ENCODE measurements at regions not wholly inside any gene's neighbourhood (a gene's known extent, or its start where the extent isn't known, plus 50 kb on each side); places are given as distances from the start of the nearest gene placed in this dataset.
A peak's percentile ranks its signal among the peaks of the same experiment; 100 is the strongest.

DNA sequence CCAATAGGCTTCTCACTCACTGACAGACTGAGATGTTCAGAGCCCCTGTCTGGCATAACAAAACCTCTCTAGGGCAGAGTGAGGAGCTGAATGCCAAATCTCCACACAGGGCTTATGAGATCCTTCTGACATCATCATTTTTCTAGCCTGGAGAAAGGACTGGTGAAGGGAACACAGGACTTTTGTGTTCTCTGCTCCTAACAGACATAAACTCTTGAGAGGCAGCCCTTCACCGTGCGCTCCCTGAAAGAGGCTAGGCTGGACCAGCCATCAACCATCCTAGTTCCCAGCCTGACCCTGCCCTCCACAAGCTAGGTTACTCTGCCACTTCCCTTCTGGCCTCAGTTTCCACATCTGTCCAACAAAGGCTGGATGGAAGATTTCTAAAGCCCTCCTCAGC lies 141.9 kb downstream of the SUCLG1 start (continued):
- TF ChIP-seq, protein P1, sequence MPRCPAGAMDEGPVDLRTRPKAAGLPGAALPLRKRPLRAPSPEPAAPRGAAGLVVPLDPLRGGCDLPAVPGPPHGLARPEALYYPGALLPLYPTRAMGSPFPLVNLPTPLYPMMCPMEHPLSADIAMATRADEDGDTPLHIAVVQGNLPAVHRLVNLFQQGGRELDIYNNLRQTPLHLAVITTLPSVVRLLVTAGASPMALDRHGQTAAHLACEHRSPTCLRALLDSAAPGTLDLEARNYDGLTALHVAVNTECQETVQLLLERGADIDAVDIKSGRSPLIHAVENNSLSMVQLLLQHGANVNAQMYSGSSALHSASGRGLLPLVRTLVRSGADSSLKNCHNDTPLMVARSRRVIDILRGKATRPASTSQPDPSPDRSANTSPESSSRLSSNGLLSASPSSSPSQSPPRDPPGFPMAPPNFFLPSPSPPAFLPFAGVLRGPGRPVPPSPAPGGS (IDR thresholded peaks at IDR 0.05), result no peak

DNA sequence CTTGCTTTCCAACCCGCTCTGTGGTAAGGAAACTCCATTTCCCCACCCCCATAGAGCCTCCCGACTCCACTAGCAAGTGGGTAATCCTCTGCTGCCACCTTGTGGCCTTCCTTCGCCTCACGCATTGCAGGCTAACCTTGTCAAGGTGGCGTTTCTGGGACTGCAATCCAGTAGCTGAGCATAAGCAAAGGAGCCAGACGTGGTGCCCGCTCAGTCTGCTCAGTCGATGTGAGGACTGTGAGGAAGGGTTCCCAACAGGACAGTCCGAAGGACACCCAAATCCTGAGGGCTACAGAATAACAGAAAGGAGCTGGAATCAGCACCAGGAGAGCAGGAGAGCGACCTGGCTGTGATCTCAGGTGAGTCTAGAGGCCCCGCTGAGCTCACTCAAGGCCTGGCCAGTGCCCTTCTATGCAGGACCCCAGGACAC lies 144.2 kb downstream of the SUCLG1 start:
- Histone ChIP-seq H3K4me1 (no peaks in the 10 kb centered on the region), H3K9me3 (no peaks in the 10 kb centered on the region), H3K27ac (no peak overlapping the region), H3K4me3 (no peak overlapping the region), H3K4me2 (no peak overlapping the region)
- ATAC-seq (peak; percentile 94 to 99), FAIRE-seq (peak; percentile 92), DNase-seq (ENCODE audit: low read depth in 1 of 2, low spot score in 1 of 2) (peak; percentile 57 to 85)
- WGBS (ENCODE audit: missing lambda C conversion rate), result 10% methylated on average over 11 of the region's 11 CpGs
- POLR2A ChIA-PET, result no interaction called here
- CTCF ChIA-PET, result interaction anchor here (0.6 to 5.8 kb wide), 38 partner anchors 9 to 984 kb away, joined by 3 to 58 read pairs (median 4); no protein-coding TSS in a partner anchor
- TF ChIP-seq, protein P2, sequence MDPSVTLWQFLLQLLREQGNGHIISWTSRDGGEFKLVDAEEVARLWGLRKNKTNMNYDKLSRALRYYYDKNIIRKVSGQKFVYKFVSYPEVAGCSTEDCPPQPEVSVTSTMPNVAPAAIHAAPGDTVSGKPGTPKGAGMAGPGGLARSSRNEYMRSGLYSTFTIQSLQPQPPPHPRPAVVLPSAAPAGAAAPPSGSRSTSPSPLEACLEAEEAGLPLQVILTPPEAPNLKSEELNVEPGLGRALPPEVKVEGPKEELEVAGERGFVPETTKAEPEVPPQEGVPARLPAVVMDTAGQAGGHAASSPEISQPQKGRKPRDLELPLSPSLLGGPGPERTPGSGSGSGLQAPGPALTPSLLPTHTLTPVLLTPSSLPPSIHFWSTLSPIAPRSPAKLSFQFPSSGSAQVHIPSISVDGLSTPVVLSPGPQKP (IDR thresholded peaks at IDR 0.05; ENCODE audit: low read depth, low read length), result no peak
- TF ChIP-seq RARB (CRISPR knock-in tag; IDR thresholded peaks at IDR 0.05) (no peak), POLR2AphosphoS2 (conservative IDR thresholded peaks at IDR 0.05; ENCODE audit: low read length) (no peak), CHD4 (IDR thresholded peaks at IDR 0.05; ENCODE audit: borderline replicate concordance) (no peak), RFX5 (IDR thresholded peaks at IDR 0.05) (no peak), RAD21 (conservative IDR thresholded peaks at IDR 0.05 in 1 of 2, IDR thresholded peaks at IDR 0.05 in 1 of 2) (peak; percentile 91 to 96), ZFP36 (IDR thresholded peaks at IDR 0.05; ENCODE audit: borderline replicate concordance, partially characterized antibody) (no peak), SMC3 (IDR thresholded peaks at IDR 0.05) (peak; percentile 74), GATA3 (IDR thresholded peaks at IDR 0.05; ENCODE audit: borderline replicate concordance) (no peak), ESRRA (IDR thresholded peaks at IDR 0.05; ENCODE audit: borderline replicate concordance, low read length) (no peak), HDAC2 (IDR thresholded peaks at IDR 0.05) (no peak), CBX2 (IDR thresholded peaks at IDR 0.05; ENCODE audit: borderline replicate concordance, low read depth) (no peak), ZNF302 (CRISPR knock-in tag; IDR thresholded peaks at IDR 0.05) (no peak), HOXB5 (CRISPR knock-in tag; IDR thresholded peaks at IDR 0.05) (no peak)
- TF ChIP-seq, protein P3, sequence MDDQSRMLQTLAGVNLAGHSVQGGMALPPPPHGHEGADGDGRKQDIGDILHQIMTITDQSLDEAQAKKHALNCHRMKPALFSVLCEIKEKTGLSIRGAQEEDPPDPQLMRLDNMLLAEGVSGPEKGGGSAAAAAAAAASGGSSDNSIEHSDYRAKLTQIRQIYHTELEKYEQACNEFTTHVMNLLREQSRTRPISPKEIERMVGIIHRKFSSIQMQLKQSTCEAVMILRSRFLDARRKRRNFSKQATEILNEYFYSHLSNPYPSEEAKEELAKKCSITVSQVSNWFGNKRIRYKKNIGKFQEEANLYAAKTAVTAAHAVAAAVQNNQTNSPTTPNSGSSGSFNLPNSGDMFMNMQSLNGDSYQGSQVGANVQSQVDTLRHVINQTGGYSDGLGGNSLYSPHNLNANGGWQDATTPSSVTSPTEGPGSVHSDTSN (IDR thresholded peaks at IDR 0.05), result no peak
- TF ChIP-seq, protein P4, sequence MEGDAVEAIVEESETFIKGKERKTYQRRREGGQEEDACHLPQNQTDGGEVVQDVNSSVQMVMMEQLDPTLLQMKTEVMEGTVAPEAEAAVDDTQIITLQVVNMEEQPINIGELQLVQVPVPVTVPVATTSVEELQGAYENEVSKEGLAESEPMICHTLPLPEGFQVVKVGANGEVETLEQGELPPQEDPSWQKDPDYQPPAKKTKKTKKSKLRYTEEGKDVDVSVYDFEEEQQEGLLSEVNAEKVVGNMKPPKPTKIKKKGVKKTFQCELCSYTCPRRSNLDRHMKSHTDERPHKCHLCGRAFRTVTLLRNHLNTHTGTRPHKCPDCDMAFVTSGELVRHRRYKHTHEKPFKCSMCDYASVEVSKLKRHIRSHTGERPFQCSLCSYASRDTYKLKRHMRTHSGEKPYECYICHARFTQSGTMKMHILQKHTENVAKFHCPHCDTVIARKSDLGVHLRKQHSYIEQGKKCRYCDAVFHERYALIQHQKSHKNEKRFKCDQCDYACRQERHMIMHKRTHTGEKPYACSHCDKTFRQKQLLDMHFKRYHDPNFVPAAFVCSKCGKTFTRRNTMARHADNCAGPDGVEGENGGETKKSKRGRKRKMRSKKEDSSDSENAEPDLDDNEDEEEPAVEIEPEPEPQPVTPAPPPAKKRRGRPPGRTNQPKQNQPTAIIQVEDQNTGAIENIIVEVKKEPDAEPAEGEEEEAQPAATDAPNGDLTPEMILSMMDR (IDR thresholded peaks at IDR 0.05), result peak; percentile 93
- TF ChIP-seq, protein P5, sequence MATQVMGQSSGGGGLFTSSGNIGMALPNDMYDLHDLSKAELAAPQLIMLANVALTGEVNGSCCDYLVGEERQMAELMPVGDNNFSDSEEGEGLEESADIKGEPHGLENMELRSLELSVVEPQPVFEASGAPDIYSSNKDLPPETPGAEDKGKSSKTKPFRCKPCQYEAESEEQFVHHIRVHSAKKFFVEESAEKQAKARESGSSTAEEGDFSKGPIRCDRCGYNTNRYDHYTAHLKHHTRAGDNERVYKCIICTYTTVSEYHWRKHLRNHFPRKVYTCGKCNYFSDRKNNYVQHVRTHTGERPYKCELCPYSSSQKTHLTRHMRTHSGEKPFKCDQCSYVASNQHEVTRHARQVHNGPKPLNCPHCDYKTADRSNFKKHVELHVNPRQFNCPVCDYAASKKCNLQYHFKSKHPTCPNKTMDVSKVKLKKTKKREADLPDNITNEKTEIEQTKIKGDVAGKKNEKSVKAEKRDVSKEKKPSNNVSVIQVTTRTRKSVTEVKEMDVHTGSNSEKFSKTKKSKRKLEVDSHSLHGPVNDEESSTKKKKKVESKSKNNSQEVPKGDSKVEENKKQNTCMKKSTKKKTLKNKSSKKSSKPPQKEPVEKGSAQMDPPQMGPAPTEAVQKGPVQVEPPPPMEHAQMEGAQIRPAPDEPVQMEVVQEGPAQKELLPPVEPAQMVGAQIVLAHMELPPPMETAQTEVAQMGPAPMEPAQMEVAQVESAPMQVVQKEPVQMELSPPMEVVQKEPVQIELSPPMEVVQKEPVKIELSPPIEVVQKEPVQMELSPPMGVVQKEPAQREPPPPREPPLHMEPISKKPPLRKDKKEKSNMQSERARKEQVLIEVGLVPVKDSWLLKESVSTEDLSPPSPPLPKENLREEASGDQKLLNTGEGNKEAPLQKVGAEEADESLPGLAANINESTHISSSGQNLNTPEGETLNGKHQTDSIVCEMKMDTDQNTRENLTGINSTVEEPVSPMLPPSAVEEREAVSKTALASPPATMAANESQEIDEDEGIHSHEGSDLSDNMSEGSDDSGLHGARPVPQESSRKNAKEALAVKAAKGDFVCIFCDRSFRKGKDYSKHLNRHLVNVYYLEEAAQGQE (IDR thresholded peaks at IDR 0.05), result peak; percentile 56; the same call in 1 of the 2 replicates
- TF ChIP-seq, protein P6, sequence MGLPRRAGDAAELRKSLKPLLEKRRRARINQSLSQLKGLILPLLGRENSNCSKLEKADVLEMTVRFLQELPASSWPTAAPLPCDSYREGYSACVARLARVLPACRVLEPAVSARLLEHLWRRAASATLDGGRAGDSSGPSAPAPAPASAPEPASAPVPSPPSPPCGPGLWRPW (IDR thresholded peaks at IDR 0.05), result no peak
- TF ChIP-seq, protein P1 (IDR thresholded peaks at IDR 0.05), result no peak
